ENCODE measurements at regions not wholly inside any gene's neighbourhood (a gene's known extent, or its start where the extent isn't known, plus 50 kb on each side); places are given as distances from the start of the nearest gene placed in this dataset.

DNA sequence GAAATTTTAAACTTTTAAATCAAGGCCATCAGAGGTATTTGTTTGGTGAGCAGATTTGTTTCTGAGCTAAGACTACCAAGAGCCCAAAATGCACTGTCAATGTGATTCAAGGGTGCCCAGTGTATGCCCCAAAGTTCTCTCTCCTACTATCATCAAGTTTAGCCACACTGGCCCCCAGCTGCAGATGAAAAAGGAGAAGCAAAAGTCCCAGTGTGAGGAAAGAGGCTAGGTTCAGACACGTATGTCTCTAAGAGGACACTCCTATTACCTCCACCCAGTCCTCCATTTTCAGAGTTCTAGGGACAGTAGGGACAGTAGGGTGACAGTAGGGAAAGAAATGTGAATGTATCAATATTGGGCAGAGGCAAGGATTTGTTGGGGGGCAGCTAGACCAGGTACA lies 230.8 kb downstream of the CD83 start:
- TF ChIP-seq ZNF274 (IDR thresholded peaks at IDR 0.05; ENCODE audit: low read depth, low read length): no peak
- H3K4me3 ChIP-seq (ENCODE audit: low read length): no peak overlapping the region

DNA sequence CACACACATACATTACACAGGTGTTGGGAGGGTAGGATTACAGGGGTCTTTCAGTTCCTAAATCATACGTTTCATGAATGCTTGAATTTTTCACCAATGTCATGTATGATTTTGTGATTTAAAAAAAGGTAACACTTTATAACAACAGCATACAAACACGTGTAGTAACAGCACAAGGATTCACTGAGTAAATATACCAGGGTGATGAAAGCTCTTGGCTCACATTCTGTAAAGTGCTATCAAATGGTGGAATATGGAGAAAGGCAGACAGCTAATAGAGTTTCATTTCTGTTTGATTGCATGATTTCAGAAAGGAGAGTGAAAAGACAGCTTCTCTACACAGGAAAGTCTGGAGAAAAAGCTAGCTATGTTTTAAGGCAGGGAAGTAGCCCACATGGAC lies 231.9 kb downstream of the CD83 start:
- no peak overlapping the region for H3K4me3 ChIP-seq (ENCODE audit: low read length)
- TF ChIP-seq ZNF274 (IDR thresholded peaks at IDR 0.05; ENCODE audit: low read depth, low read length): no peak

DNA sequence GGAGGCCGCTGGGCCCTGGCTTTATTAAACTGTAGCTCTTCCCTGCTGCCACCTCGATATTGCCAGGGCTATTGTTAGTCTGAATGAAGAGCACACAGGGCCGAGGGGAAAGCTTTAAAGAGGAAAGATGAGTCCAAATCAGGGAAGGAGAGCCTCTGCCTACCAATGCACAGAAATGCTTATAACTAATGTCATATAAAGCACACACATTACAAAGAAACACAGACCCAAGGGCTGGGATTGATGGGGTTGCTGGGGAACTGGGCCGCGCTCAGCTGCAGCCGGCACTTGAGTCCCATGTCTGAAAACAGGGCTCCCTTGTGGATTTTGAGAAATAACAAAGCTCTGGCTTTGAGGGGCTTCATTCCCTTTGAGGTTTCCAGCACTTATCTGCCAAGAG lies 232.6 kb downstream of the CD83 start:
- TF ChIP-seq ZNF274 (IDR thresholded peaks at IDR 0.05; ENCODE audit: low read depth, low read length): no peak
- no peak overlapping the region for H3K4me3 ChIP-seq (ENCODE audit: low read length)

DNA sequence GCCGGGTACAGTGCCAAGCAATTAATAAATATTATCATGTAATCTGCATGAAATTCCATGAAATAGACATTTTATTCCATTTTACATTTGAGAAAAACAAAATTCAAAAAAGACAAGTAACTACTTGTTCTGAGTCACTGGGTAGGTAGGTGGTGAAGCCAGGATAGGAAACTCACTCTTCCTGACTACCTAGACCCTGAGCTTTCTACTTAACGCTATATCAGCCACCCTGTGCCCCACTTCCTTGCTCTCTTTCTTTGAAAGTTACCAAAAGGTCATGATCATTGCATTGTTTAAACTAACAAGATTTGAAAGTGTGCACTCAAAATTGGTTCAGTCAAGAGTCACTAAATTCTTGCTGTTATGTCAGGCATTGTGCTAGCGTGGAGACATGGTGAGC lies 235.7 kb downstream of the CD83 start:
- TF ChIP-seq ZNF274 (IDR thresholded peaks at IDR 0.05; ENCODE audit: low read depth, low read length): no peak
- H3K4me3 ChIP-seq (ENCODE audit: low read length): no peak overlapping the region

DNA sequence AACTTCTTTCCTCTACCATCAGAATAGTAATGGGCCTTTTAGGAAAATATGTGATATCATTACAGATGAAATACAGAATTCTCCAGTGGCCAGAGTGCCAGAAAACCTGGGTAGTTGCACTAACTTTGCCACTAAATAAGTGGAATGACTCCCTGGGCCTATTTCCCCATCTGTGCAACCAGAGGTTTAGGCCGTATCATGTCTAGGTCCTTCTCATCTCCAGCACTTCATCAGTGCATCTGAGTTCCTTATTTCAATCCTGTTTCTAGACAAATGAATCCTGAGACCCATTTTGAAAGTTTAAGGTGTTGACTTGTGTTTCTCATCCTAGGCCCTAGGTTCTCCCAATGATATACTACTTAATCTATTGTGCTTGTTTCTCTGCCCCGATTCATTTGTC lies 236.2 kb downstream of the CD83 start:
- H3K4me3 ChIP-seq (ENCODE audit: low read length): no peak overlapping the region
- no peak for TF ChIP-seq ZNF274 (IDR thresholded peaks at IDR 0.05; ENCODE audit: low read depth, low read length)

DNA sequence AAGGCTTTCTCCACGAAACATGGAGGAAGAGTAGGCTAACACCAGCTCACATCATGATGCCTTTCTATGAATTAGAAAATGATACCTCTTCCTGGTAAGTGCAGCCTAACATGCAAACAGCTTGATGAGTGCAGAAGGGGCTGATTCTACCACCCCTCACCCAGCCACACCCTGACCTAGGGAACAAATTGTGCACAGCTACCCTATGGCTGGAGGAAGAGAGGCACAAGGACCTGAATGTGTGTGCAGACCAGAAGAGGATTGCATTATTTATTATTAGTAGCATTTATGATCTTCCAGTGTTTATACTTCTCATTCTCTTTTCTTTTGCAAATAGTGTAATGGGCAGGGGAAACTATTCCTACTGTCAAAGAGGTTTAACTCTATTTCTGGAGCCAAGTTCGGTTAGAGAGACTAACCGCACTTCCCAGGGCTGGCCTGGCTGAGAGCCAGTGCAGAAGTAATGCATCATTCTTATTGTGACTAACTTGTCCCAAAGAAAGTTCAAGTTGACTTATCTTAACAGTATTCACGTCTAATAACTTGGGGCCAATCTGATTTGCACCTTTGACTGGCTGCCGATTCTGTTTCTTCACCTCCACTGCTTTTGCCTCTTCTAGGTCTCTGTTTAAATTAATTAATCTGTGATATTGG lies 237.5 kb downstream of the CD83 start:
- H3K4me3 ChIP-seq (ENCODE audit: low read length): no peak overlapping the region
- TF ChIP-seq ZNF274 (IDR thresholded peaks at IDR 0.05; ENCODE audit: low read depth, low read length): no peak

DNA sequence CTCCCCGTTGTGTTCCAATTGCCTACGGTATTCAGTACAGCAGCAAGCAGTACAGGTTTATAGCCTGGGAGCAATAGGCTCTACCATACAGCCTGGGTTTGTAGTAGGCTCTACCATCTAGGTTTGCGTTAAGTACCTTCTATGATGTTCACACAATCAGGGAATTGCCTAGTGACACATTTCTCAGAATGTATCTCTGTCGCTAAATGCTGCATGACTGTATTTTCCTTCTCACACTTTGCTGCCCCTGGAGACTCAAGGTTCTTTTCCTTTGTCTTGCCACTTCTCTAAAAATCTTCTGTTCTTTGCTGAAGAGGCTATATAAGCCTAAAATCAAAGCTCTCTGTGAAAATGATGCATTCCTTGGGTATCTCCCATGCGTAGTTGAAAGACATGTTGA lies 241.9 kb downstream of the CD83 start:
- no peak for TF ChIP-seq ZNF274 (IDR thresholded peaks at IDR 0.05; ENCODE audit: low read depth, low read length)
- no peak overlapping the region for H3K4me3 ChIP-seq (ENCODE audit: low read length)

DNA sequence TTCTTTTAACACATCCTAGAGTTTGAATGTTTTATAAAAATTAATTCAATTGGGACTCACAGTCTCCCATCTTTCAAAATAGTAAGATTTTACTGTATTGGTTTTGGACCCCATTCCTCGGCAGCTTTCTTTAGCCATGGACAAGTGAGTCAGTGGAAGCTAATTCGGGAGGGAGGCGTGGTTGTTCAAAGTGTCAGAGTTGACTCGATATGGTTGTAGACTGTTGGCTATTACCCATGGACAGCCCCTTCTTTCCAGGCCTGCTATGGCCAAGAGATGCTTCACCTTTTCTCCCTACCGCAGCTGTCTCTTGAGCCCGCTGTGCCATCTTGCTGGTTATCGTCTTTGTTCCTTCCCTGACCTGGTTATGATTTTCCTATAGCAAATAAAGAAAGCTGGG lies 243.0 kb downstream of the CD83 start:
- no peak for TF ChIP-seq ZNF274 (IDR thresholded peaks at IDR 0.05; ENCODE audit: low read depth, low read length)
- no peak overlapping the region for H3K4me3 ChIP-seq (ENCODE audit: low read length)

DNA sequence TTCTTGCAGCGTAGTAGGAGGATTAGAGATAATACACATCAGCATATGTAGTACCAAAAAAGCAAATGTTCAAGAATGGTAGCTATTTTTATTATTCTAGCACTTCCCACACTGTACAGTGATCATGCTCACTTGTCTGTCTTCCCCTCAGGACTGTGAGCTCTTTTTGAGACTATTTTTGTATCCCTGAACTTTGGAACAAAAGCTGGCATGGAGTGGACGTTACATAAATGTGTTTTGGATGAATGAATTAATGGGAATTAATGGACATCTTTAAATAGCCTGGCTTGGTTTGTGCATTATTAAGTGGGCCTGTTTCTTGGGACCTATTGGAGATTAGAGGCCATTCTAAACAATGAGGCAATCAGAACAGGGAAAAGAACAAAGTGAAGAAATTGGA lies 243.7 kb downstream of the CD83 start:
- H3K4me3 ChIP-seq (ENCODE audit: low read length): no peak overlapping the region
- no peak for TF ChIP-seq ZNF274 (IDR thresholded peaks at IDR 0.05; ENCODE audit: low read depth, low read length)

DNA sequence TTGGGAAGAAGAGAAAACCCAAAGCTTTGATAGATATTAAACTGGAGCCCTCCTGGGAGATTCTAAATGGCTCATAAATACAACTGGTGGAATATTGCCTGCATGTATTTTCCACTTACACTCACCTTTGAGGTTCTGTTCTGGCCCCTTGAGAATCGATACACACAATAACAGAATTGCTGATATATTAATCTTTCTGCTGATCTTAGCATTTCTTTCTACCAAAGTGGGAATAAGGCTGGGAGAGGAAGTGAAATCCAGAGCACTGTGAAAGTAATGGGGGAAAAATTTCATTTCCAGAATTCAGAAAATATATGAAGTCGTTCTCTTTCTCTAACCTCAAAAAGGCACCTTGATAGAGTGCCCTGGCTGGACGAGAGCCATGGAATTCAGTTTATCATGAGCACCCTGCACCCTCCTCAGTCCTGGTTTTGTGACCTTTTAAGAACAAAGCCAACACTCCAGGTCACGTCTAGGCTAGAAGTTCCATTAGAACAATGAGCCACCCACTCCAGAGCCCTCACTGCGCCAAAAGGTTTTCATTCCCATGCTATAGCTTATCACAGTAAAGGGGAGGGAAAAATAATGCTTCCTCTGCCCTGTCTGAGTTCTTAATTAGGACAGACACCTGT lies 244.5 kb downstream of the CD83 start:
- no peak overlapping the region for H3K4me3 ChIP-seq (ENCODE audit: low read length)
- TF ChIP-seq ZNF274 (IDR thresholded peaks at IDR 0.05; ENCODE audit: low read depth, low read length): no peak

DNA sequence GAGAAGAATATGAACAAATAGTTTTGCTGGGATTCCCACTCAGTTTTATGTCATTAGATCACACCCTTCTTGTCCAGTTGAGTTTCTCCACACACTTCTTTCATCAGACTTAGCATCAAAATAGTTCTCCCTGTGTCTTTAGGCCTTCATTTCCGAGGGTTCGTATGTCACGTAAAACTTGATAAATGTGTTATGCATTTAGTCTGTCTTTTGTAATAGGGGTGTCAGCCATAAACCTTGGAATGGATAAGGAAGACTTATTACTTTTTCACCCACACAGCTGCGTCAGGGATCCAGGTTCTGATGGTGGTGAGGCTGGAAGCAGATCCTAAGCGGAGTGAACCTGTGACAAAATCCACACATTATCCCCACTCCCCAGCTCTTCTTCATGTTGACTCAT lies 246.8 kb downstream of the CD83 start:
- H3K4me3 ChIP-seq (ENCODE audit: low read length): no peak overlapping the region
- no peak for TF ChIP-seq ZNF274 (IDR thresholded peaks at IDR 0.05; ENCODE audit: low read depth, low read length)

DNA sequence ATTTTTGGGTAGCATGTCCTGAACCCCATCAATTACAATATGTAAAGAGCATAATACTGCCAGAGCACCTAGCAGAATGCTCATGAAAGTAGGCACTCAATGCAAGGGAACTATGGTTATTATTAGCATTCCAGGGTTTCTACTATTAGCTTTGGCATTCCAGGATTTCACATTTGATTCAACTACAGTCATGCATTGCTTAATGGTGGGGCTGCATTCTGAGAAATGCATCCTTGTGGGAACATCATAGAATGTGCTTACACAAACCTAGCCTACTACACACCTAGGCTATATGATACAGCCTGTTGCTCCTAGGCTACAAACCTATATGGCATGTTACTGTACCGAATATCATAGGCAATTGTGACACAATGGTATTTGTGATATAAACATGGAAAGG lies 247.8 kb downstream of the CD83 start:
- no peak for TF ChIP-seq ZNF274 (IDR thresholded peaks at IDR 0.05; ENCODE audit: low read depth, low read length)
- H3K4me3 ChIP-seq (ENCODE audit: low read length): no peak overlapping the region

DNA sequence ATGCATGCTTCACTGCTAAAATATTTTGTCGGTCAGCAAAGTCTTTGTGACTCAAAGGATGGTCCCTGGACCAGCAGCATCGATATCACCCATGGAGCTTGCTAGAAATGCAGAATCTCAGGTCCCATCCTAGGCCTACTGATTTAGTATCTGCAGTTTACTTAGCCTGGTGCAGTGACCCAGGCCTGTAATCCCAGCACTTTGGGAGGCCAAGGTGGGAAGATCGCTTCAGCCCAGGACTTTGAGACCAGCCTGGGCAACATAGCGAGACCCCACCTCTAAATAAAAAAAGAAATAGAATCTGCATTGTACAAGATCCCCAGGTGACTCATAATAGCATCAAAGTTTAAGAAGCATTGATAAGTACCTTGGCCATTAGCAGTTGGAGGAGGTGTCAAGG lies 248.7 kb downstream of the CD83 start:
- no peak overlapping the region for H3K4me3 ChIP-seq (ENCODE audit: low read length)
- TF ChIP-seq ZNF274 (IDR thresholded peaks at IDR 0.05; ENCODE audit: low read depth, low read length): no peak

DNA sequence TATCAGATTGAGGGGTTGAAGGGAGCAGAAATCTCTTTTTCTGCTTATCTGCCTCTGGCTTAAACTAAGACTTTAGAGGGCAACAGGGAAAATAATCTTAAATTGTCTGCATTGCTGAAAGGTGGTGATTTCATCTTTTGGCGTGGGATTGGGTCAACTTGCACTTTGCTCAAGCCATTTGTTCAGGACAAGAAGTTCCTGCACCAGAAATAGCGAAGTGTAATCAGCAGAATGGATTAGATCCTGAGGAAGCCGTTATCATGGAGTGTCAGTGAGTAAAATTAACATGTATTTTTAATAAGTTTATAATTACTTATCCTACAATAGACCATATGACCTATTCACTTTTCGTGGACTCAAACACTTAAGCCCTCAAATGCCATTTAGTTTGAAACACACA lies 249.3 kb downstream of the CD83 start:
- no peak for TF ChIP-seq ZNF274 (IDR thresholded peaks at IDR 0.05; ENCODE audit: low read depth, low read length)

DNA sequence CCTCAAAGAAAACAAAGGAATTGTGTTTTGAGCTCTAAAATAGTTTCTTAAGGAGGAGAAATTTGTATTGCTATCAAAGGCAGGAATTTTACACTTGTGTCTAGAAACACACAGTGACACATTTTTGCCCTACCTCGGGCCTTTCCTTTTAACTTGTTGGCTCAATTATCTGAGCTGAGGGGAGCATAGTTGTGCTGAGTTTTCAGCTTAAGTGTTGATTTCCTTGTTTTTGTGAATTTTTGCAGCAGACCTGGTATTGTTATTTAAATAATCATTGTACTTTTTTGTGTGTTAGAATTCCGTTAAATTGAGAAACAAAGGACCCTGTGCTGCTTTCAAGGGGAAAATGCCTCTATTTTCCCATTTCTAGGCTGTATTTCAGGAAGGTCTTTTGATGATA lies 249.7 kb downstream of the CD83 start:
- no peak overlapping the region for H3K4me3 ChIP-seq (ENCODE audit: low read length)
- no peak for TF ChIP-seq ZNF274 (IDR thresholded peaks at IDR 0.05; ENCODE audit: low read depth, low read length)

More for the DNA sequence above, 249.3 kb downstream of the CD83 start:
- no peak overlapping the region for H3K4me3 ChIP-seq (ENCODE audit: low read length)

DNA sequence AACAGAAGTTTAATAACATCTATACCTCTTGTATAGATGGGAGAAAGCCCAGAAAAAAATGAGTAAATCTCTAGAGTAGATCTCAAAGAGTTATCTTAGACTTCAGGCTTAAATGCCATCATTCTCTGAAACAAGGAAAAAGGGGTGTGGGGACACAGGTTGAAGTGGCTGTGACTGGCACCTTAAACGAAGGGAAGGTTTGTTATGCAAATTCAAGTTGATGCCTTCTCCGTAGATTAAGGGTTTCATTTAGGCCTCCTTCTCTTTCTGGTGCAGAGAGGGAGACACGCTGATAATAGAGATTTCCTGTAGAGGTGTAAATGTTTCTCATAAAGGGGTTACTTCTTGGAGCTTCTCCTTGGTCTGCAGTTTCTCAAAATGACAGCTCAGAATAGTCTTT lies 252.1 kb downstream of the CD83 start:
- no peak for TF ChIP-seq ZNF274 (IDR thresholded peaks at IDR 0.05; ENCODE audit: low read depth, low read length)
- no peak overlapping the region for H3K4me3 ChIP-seq (ENCODE audit: low read length)

All from GM08714 (cell line).